Suppressor macrophage (primary cell): ENCODE measurements at regions not wholly inside any gene's neighbourhood (a gene's known extent, or its start where the extent isn't known, plus 50 kb on each side); places are given as distances from the start of the nearest gene placed in this dataset.

Source experiments
- DNase-seq, 4 experiments: peaks; one replicate each; pipeline ENCODE4 v3.0.0-alpha.2; 2020 to 2022

- no peak for DNase-seq
Measured at GRCh38 chr1:234554218-234554697, 55.7 kb downstream of the IRF2BP2 start.

GRCh38 chr1:234553240-234554188 lies 56.5 kb downstream of the IRF2BP2 start:
- no peak for DNase-seq

GRCh38 chr1:234551032-234551378 lies 59.0 kb downstream of the IRF2BP2 start:
- DNase-seq = no peak

- no peak for DNase-seq
Measured at GRCh38 chr1:234550341-234551031, 59.5 kb downstream of the IRF2BP2 start.

GRCh38 chr1:234549447-234550021 lies 60.4 kb downstream of the IRF2BP2 start:
- no peak for DNase-seq

GRCh38 chr1:234546890-234547788 lies 62.8 kb downstream of the IRF2BP2 start:
- no peak for DNase-seq

- no peak for DNase-seq
Measured at GRCh38 chr1:234546387-234546704, 63.6 kb downstream of the IRF2BP2 start.

- DNase-seq = no peak
Measured at GRCh38 chr1:234545517-234546386, 64.2 kb downstream of the IRF2BP2 start.

- DNase-seq = peak; percentile 81 to 89 (median 84)
Measured at GRCh38 chr1:234544087-234544579, 65.2 kb upstream of the TARBP1 start.

- no peak for DNase-seq
Measured at GRCh38 chr1:234543442-234544086, 64.6 kb upstream of the TARBP1 start.

- DNase-seq = no peak
Measured at GRCh38 chr1:234542211-234542850, 63.4 kb upstream of the TARBP1 start.

GRCh38 chr1:234541286-234541975 lies 62.5 kb upstream of the TARBP1 start:
- no peak for DNase-seq

GRCh38 chr1:234540404-234540762 lies 61.4 kb upstream of the TARBP1 start:
- DNase-seq = no peak

GRCh38 chr1:234539666-234540403 lies 60.9 kb upstream of the TARBP1 start:
- DNase-seq = no peak

GRCh38 chr1:234538930-234539649 lies 60.1 kb upstream of the TARBP1 start:
- no peak for DNase-seq

- no peak for DNase-seq
Measured at GRCh38 chr1:234538062-234538731, 59.2 kb upstream of the TARBP1 start.

GRCh38 chr1:234537236-234537635 lies 58.3 kb upstream of the TARBP1 start:
- no peak for DNase-seq

- no peak for DNase-seq
Measured at GRCh38 chr1:234536741-234537140, 57.8 kb upstream of the TARBP1 start.
